ENCODE measurements at regions not wholly inside any gene's neighbourhood (a gene's known extent, or its start where the extent isn't known, plus 50 kb on each side); places are given as distances from the start of the nearest gene placed in this dataset.

- no peak for TF ChIP-seq POLR2AphosphoS5 (IDR thresholded peaks at IDR 0.05)
- TF ChIP-seq CTCF (IDR thresholded peaks at IDR 0.05) = no peak
Measured at GRCh38 chr4:100067255-100067654, 117.2 kb upstream of the H2AZ1 start.
